NB4 (cell line): ENCODE measurements at regions not wholly inside any gene's neighbourhood (a gene's known extent, or its start where the extent isn't known, plus 50 kb on each side); places are given as distances from the start of the nearest gene placed in this dataset.

Experiments
- MYC ChIP-seq: IDR thresholded peaks from 2 replicates; pipeline ENCODE4 v1.6.1; 2011; ENCODE audit warnings: low read depth, low read length
- POLR2A ChIP-seq: IDR thresholded peaks from 2 replicates; pipeline ENCODE4 v1.6.1; 2011; ENCODE audit warnings: mild to moderate bottlenecking; ENCODE audit not compliant: insufficient read length; ENCODE audit errors: extremely low read depth
- TF ChIP-seq, protein P1 (sequence below): IDR thresholded peaks from one replicate; pipeline ENCODE4 v1.5.1; 2012; ENCODE audit warnings: low read depth, low read length

DNA sequence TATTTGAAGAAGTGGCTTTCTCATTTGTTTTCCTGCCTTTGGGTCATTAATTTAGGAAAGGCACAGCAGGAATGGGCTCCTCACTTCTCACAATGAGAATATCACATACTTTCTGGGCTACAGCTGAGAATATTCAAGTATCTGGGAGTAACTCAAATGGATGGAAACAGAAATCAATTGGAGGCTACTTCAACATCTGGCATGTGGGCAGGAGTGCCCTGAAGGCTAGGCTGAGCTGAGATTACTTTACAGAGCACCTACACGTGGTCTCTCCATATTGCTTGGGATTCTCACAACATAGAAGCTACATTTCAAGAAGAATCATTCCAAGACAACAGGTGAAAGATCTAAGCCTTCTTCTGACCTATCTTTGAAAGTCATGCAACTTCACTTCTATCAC, 325.4 kb downstream of the PID1 start:
- TF ChIP-seq, protein P1, sequence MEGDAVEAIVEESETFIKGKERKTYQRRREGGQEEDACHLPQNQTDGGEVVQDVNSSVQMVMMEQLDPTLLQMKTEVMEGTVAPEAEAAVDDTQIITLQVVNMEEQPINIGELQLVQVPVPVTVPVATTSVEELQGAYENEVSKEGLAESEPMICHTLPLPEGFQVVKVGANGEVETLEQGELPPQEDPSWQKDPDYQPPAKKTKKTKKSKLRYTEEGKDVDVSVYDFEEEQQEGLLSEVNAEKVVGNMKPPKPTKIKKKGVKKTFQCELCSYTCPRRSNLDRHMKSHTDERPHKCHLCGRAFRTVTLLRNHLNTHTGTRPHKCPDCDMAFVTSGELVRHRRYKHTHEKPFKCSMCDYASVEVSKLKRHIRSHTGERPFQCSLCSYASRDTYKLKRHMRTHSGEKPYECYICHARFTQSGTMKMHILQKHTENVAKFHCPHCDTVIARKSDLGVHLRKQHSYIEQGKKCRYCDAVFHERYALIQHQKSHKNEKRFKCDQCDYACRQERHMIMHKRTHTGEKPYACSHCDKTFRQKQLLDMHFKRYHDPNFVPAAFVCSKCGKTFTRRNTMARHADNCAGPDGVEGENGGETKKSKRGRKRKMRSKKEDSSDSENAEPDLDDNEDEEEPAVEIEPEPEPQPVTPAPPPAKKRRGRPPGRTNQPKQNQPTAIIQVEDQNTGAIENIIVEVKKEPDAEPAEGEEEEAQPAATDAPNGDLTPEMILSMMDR, result no peak
- TF ChIP-seq POLR2A (no peak), MYC (no peak)
